Tibial artery (tissue), 4 donors: ENCODE measurements at regions not wholly inside any gene's neighbourhood (a gene's known extent, or its start where the extent isn't known, plus 50 kb on each side); places are given as distances from the start of the nearest gene placed in this dataset.

Experiments
- DNase-seq, 2 donors: peaks; one replicate each; pipeline ENCODE4 v3.0.0-alpha.2; 2019
- H3K27ac ChIP-seq, 2 donors: fragments of 200-600 bp; sonication (generic) in 1 of 2; 1 replicate in 1 of 2; 2 replicates in 1 of 2; pipeline ENCODE4 v1.5.1; 2018 to 2019; ENCODE audit warnings: mild to moderate bottlenecking in 1 of 2
- H3K27me3 ChIP-seq, 2 donors: fragments of 200-600 bp; sonication (generic) in 1 of 2; one replicate each; pipeline versions ENCODE4 v1.5.1 to v1.6.0; 2016 to 2019
- H3K36me3 ChIP-seq, 3 donors: fragments of 200-600 bp; sonication (generic) in 2 of 3; one replicate each; pipeline ENCODE4 v1.5.1; 2016 to 2019; ENCODE audit warnings: mild to moderate bottlenecking in 2 of 3
- H3K4me1 ChIP-seq, 4 donors: fragments of 200-600 bp; sonication (generic) in 2 of 4; 1 replicate in 3 of 4; 2 replicates in 1 of 4; pipeline ENCODE4 v1.5.1; 2016 to 2019
- H3K4me3 ChIP-seq, 2 donors: fragments of 200-600 bp; sonication (generic) in 1 of 2; 1 replicate in 1 of 2; 2 replicates in 1 of 2; pipeline ENCODE4 v1.5.1; 2018 to 2019; ENCODE audit warnings: mild to moderate bottlenecking in 2 of 2
- H3K9me3 ChIP-seq, 3 donors: fragments of 200-600 bp; sonication (generic) in 1 of 3; one replicate each; pipeline ENCODE4 v1.5.1; 2016 to 2019
- intact Hi-C: fragments of 100-400 bp; cut with DNase I; formaldehyde crosslinking; loops from one replicate; pipeline ENCODE4 v1.15.0; 2023; ENCODE audit warnings: low total_unique reads
- TF ChIP-seq, protein P1 (sequence below), 2 experiments: fragments of 200-600 bp in 1 of 2; fragments of 450-650 bp in 1 of 2; IDR thresholded peaks; one replicate each; pipeline ENCODE4 v1.5.1; 2017 to 2019; ENCODE audit warnings: antibody characterized with exemption in 2 of 2, mild to moderate bottlenecking in 1 of 2, moderate library complexity in 1 of 2

DNA sequence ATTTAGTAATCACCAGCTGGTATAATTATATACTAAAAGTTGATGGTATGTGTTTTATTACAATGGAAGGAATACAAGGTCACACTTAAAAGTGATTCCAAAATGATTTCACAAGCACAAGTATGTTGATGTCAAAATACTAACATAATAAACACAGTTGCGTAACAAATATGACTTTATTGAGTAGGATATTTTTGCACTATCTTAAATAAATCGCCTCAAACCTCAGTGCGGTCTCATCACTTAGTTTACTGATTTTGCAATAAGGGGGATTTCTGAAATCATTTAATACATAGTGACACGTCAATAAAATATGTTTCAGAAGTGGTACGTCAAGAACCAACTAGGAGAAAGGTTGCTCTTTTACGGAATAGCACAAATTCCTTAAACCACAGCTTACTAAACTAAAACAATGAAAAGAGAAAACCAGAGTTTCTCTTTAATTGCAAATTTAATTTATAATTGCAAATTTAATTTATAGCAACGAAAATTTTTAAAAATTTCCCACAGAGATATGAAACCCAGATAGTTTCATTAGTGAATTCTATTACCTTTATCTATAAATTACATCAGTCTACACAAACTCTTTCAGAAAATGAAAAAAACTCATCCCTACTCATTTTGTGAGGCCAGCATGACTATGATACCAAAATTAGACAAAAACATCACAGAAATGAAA is 304.0 kb upstream of the REG3G start:
- TF ChIP-seq, protein P1, sequence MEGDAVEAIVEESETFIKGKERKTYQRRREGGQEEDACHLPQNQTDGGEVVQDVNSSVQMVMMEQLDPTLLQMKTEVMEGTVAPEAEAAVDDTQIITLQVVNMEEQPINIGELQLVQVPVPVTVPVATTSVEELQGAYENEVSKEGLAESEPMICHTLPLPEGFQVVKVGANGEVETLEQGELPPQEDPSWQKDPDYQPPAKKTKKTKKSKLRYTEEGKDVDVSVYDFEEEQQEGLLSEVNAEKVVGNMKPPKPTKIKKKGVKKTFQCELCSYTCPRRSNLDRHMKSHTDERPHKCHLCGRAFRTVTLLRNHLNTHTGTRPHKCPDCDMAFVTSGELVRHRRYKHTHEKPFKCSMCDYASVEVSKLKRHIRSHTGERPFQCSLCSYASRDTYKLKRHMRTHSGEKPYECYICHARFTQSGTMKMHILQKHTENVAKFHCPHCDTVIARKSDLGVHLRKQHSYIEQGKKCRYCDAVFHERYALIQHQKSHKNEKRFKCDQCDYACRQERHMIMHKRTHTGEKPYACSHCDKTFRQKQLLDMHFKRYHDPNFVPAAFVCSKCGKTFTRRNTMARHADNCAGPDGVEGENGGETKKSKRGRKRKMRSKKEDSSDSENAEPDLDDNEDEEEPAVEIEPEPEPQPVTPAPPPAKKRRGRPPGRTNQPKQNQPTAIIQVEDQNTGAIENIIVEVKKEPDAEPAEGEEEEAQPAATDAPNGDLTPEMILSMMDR (IDR thresholded peaks at IDR 0.05), result no peak
- Histone ChIP-seq H3K36me3 (no peaks in the 10 kb centered on the region), H3K27ac (no peak overlapping the region), H3K9me3 (no peaks in the 10 kb centered on the region), H3K4me3 (no peak overlapping the region), H3K4me1 (no peaks in the 10 kb centered on the region), H3K27me3 (no peaks in the 10 kb centered on the region)
- no peak for DNase-seq
- intact Hi-C loops, result no loop called here

DNA sequence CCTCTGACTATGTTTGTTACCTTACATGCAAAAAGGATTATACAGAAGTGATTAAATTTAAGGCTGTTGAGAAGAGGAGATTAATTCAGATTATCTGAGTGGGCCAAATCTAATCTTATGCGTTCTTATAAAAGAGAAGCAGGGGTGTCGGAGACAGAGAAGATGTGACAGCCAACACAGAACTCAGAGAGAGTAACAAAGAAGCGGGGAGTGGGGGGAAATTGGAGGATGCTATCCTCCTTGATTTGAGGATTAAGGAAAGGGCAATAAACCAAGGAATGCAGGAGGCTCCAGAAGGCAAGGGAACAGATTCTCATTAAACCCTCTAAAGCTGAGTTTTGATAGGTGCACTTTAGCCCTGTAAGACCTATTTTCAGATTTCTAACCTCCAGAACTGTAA is 291.3 kb upstream of the REG3G start:
- no peaks in the 10 kb centered on the region for H3K27me3 ChIP-seq
- DNase-seq, result no peak
- no peak overlapping the region for H3K4me3 ChIP-seq
- no peak overlapping the region for H3K27ac ChIP-seq
- H3K9me3 ChIP-seq, result no peaks in the 10 kb centered on the region
- H3K4me1 ChIP-seq, result no peaks in the 10 kb centered on the region
- intact Hi-C loops, result no loop called here
- H3K36me3 ChIP-seq, result no peaks in the 10 kb centered on the region
- TF ChIP-seq, protein P1 (IDR thresholded peaks at IDR 0.05), result no peak

DNA sequence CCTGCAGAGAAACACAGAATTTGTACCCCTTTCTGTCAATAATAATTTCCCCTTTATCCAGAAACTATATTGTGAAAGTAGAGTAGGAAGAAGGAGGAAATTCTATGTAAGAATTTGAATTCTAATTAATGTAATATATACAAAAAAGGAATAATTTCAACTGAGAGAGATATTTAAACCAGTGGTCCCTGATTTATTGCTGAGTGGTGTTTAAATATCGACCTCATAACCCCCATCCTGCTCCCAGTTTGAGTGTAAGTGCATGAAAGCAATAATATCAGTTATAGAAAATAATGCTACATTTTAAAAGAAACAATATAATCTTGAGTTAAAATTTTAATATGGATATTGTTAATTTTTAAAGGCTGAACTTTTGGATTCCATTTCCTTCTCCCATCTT is 286.2 kb upstream of the REG3G start:
- no peak overlapping the region for H3K4me3 ChIP-seq
- H3K4me1 ChIP-seq, result no peaks in the 10 kb centered on the region
- H3K9me3 ChIP-seq, result no peaks in the 10 kb centered on the region
- no peak for DNase-seq
- intact Hi-C loops, result no loop called here
- H3K36me3 ChIP-seq, result no peaks in the 10 kb centered on the region
- TF ChIP-seq, protein P1 (IDR thresholded peaks at IDR 0.05), result no peak
- no peaks in the 10 kb centered on the region for H3K27me3 ChIP-seq
- no peak overlapping the region for H3K27ac ChIP-seq

DNA sequence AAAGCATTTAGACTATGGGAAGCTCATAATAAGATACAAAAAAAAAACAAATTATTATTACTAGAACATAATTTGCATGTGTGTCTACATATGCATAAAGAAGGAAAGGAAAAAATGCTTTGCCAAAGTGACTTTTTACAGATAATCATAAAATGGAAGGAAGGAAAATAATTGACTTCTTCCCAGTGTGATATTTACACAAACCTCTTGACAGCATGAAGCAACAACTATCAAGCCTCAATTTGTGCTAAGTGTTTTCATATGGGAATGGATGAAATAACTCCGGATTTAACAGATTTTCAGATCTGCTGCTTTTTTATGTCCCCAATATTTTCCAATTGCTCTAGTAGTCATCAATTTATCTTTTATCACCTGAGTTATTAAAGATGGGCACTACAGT is 275.9 kb upstream of the REG3G start:
- Histone ChIP-seq H3K4me3 (no peak overlapping the region), H3K9me3 (no peaks in the 10 kb centered on the region), H3K27me3 (no peaks in the 10 kb centered on the region), H3K27ac (no peak overlapping the region), H3K4me1 (no peaks in the 10 kb centered on the region), H3K36me3 (no peaks in the 10 kb centered on the region)
- TF ChIP-seq, protein P1 (IDR thresholded peaks at IDR 0.05), result no peak
- no peak for DNase-seq
- intact Hi-C loops, result no loop called here

DNA sequence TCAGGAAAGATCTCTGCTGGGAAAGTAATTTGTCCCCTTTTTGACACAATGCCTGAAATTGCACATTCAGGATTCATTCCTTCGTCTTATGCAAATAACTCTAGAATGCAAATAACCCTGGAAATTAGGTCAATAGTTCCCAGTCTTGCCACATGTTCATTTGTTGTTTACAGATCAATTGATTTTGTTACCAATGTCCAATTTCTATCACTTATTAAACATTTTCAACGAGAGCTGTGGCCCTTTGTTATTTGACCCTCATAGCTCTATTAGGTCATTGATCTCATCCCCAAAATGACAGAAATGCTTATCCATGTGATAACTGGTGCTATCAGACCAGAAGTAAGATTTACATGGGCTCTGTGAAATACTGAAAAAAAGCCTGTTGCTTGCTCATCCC is 275.3 kb upstream of the REG3G start:
- TF ChIP-seq, protein P1 (IDR thresholded peaks at IDR 0.05), result no peak
- DNase-seq, result no peak
- no peaks in the 10 kb centered on the region for H3K4me1 ChIP-seq
- H3K27me3 ChIP-seq, result no peaks in the 10 kb centered on the region
- H3K4me3 ChIP-seq, result no peak overlapping the region
- H3K9me3 ChIP-seq, result no peaks in the 10 kb centered on the region
- intact Hi-C loops, result no loop called here
- no peak overlapping the region for H3K27ac ChIP-seq
- H3K36me3 ChIP-seq, result no peaks in the 10 kb centered on the region

DNA sequence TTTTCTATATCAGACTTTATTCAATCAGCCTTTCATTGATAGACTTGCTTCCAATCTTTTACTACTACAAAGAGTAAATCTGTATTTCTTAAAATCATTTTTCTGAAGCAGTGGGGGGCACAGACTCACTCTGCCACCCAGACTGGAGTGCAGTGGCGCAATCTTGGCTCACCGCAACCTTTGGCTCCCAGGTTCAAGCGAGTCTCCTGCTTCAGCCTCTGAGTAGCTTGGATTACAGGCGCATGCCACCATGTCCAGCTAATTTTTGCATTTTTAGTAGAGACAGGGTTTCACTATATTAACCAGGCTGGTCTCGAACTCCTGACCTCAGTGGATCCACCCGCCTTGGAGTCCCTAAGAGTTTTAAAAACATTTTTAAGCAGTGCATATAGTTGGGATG is 270.6 kb upstream of the REG3G start:
- no peak for DNase-seq
- H3K36me3 ChIP-seq, result no peaks in the 10 kb centered on the region
- H3K4me1 ChIP-seq, result no peaks in the 10 kb centered on the region
- no peak overlapping the region for H3K4me3 ChIP-seq
- no peaks in the 10 kb centered on the region for H3K27me3 ChIP-seq
- intact Hi-C loops, result no loop called here
- TF ChIP-seq, protein P1 (IDR thresholded peaks at IDR 0.05), result no peak
- no peaks in the 10 kb centered on the region for H3K9me3 ChIP-seq
- no peak overlapping the region for H3K27ac ChIP-seq
